ENCODE measurements at regions not wholly inside any gene's neighbourhood (a gene's known extent, or its start where the extent isn't known, plus 50 kb on each side); places are given as distances from the start of the nearest gene placed in this dataset.

GRCh38 chr2:149872638-149873150, 285.1 kb upstream of the MMADHC start:
- no peak for TF ChIP-seq ZNF70 (CRISPR knock-in tag; IDR thresholded peaks at IDR 0.05)
- TF ChIP-seq CREB5 (CRISPR knock-in tag; IDR thresholded peaks at IDR 0.05; ENCODE audit: low read depth) = no peak
- TF ChIP-seq ARNTL (CRISPR knock-in tag; IDR thresholded peaks at IDR 0.05; ENCODE audit: borderline replicate concordance, low read depth) = no peak
- no peak for TF ChIP-seq ZNF8 (CRISPR knock-in tag; IDR thresholded peaks at IDR 0.05)
- no peak for TF ChIP-seq PPARA (CRISPR knock-in tag; IDR thresholded peaks at IDR 0.05; ENCODE audit: borderline replicate concordance)
- no peak for TF ChIP-seq TOX (CRISPR knock-in tag; IDR thresholded peaks at IDR 0.05; ENCODE audit: borderline replicate concordance)
- TF ChIP-seq SNAI2 (CRISPR knock-in tag; IDR thresholded peaks at IDR 0.05) = no peak
- TF ChIP-seq POU6F1 (CRISPR knock-in tag; IDR thresholded peaks at IDR 0.05; ENCODE audit: borderline replicate concordance, low read depth) = no peak
- no peak for TF ChIP-seq ZFP3 (CRISPR knock-in tag; IDR thresholded peaks at IDR 0.05)
- no peak for TF ChIP-seq RARB (CRISPR knock-in tag; IDR thresholded peaks at IDR 0.05)
- no peak for TF ChIP-seq TCF4 (CRISPR knock-in tag; IDR thresholded peaks at IDR 0.05; ENCODE audit: borderline replicate concordance)
- TF ChIP-seq PATZ1 (CRISPR knock-in tag; IDR thresholded peaks at IDR 0.05; ENCODE audit: borderline replicate concordance) = no peak
- no peak for TF ChIP-seq ZFP30 (CRISPR knock-in tag; IDR thresholded peaks at IDR 0.05)

Data from SK-N-SH treated with all-trans-retinoic acid at 6 μM for 48 hours (cell line).